BJ (cell line): ENCODE measurements at regions not wholly inside any gene's neighbourhood (a gene's known extent, or its start where the extent isn't known, plus 50 kb on each side); places are given as distances from the start of the nearest gene placed in this dataset.
"Not testable (repeated sequence)": the region's sequence is repeated elsewhere in the genome, so short reads cannot be mapped to it uniquely, and the experiment has no call there.

Source experiments
- CTCF ChIA-PET: fragments of 350-600 bp; formaldehyde crosslinking; extraction: SDS; loops from one replicate; lab custom pipeline; 2021; ENCODE audit warnings: antibody characterized with exemption, inconsistent platforms; lab: Yijun Ruan, JAX
- POLR2A ChIA-PET: fragments of 300-600 bp; sonication (Branson Sonifier 250); formaldehyde crosslinking; extraction: SDS; loops from one replicate; lab custom pipeline; 2021; ENCODE audit warnings: antibody characterized with exemption; lab: Charles Lee
- DNase-seq: peaks from one replicate; pipeline ENCODE4 v3.0.0-alpha.2; 2011; ENCODE audit warnings: low read depth
- H3K27me3 ChIP-seq: 2 replicates; pipeline ENCODE4 v1.6.0; 2011; ENCODE audit warnings: low read length; ENCODE audit not compliant: control insufficient read depth, insufficient read depth
- H3K36me3 ChIP-seq: 2 replicates; pipeline ENCODE4 v1.5.1; 2011; ENCODE audit warnings: low read length; ENCODE audit not compliant: control insufficient read depth, insufficient read depth
- H3K4me3 ChIP-seq: 2 replicates; pipeline ENCODE4 v1.5.1; 2011; ENCODE audit warnings: low read depth, mild to moderate bottlenecking, control low read depth, low read length
- TF ChIP-seq, protein P1 (sequence below): IDR thresholded peaks from 2 replicates; pipeline ENCODE4 v1.5.1; 2011; ENCODE audit warnings: low read depth, mild to moderate bottlenecking, control low read depth, inconsistent platforms, low read length, moderate library complexity; ENCODE audit not compliant: insufficient read depth

GRCh38 chr3:75235631-75236030 lies 428.5 kb upstream of the FRG2C start:
- TF ChIP-seq, protein P1, sequence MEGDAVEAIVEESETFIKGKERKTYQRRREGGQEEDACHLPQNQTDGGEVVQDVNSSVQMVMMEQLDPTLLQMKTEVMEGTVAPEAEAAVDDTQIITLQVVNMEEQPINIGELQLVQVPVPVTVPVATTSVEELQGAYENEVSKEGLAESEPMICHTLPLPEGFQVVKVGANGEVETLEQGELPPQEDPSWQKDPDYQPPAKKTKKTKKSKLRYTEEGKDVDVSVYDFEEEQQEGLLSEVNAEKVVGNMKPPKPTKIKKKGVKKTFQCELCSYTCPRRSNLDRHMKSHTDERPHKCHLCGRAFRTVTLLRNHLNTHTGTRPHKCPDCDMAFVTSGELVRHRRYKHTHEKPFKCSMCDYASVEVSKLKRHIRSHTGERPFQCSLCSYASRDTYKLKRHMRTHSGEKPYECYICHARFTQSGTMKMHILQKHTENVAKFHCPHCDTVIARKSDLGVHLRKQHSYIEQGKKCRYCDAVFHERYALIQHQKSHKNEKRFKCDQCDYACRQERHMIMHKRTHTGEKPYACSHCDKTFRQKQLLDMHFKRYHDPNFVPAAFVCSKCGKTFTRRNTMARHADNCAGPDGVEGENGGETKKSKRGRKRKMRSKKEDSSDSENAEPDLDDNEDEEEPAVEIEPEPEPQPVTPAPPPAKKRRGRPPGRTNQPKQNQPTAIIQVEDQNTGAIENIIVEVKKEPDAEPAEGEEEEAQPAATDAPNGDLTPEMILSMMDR = no peak
- no peaks in the 10 kb centered on the region for H3K36me3 ChIP-seq
- ChIA-PET CTCF (interaction anchor here (0.5 kb wide), 1 partner anchor 1191 kb away, joined by 3 read pairs; no protein-coding TSS in a partner anchor), POLR2A (no interaction called here)
- H3K27me3 ChIP-seq = no peaks in the 10 kb centered on the region
- no peak for DNase-seq
- H3K4me3 ChIP-seq = no peak overlapping the region

GRCh38 chr3:75237053-75237452 lies 427.1 kb upstream of the FRG2C start:
- TF ChIP-seq, protein P1 = no peak
- no peak for DNase-seq
- POLR2A ChIA-PET = no interaction called here
- H3K4me3 ChIP-seq = no peak overlapping the region
- no peaks in the 10 kb centered on the region for H3K36me3 ChIP-seq
- CTCF ChIA-PET = interaction anchor here (0.6 kb wide), 1 partner anchor 184 kb away, joined by 4 read pairs; no protein-coding TSS in a partner anchor
- H3K27me3 ChIP-seq = no peaks in the 10 kb centered on the region

DNA sequence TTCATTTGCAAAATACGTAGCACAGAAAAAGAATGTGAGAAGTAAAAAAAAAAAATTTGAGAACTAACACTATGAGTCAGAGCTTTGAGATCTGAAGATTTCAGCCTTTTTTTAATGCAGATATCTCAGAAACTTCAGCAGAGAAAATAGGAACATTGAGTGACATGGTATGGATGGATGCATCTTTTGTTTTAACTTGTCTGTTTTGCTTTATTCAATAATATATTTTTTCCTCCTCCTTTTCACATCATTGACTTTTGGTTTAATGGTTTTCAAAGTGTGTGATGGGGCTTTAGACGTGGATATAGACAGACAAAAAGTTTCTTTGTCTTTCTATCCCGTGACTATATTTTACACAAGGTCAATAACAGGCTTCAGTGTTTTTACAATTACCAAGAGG lies 426.7 kb upstream of the FRG2C start:
- H3K27me3 ChIP-seq = no peaks in the 10 kb centered on the region
- no peaks in the 10 kb centered on the region for H3K36me3 ChIP-seq
- TF ChIP-seq, protein P1 = no peak
- no peak overlapping the region for H3K4me3 ChIP-seq
- DNase-seq = no peak
- POLR2A ChIA-PET = no interaction called here
- CTCF ChIA-PET = interaction anchor here (0.6 kb wide), 1 partner anchor 183 kb away, joined by 4 read pairs; no protein-coding TSS in a partner anchor

DNA sequence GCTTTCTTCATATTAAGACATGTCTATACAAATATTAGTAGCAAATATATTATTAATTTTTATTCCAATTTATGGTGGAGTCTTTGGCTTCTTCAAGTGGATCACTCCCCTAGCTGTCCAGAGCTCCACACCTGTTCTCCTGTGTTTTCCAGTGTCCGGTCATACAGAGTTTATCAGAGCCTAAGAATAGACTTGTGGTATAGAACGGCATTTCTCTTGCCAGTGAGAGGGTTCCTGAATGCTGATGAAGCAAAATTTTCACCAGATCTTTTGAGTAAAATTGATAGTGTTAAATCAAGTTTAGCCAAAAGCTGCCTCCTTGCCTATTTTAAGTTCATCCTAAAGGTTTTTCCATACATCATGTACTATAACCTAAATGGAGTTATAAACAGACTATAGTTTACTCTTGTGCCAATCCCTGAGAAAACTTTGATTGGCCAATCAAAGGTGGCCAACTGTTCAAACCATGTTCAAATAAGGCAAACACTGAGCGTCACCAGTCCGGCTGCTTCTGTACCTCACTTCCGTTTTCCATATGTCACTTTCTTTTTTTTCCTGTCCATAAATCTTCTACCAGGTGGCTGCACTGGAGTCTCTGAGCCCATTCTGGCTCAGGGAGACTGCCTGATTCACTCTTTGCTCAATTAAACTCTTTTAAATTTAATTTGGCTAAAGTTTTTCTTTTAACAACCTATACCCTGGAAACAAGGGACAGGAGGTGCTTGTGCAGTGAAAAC lies 422.7 kb upstream of the FRG2C start:
- DNase-seq, H3K36me3 ChIP-seq, H3K27me3 ChIP-seq, POLR2A ChIA-PET, H3K4me3 ChIP-seq: not testable (repeated sequence)
- CTCF ChIA-PET = interaction anchor here (0.7 kb wide), 1 partner anchor 180 kb away, joined by 3 read pairs; no protein-coding TSS in a partner anchor

DNA sequence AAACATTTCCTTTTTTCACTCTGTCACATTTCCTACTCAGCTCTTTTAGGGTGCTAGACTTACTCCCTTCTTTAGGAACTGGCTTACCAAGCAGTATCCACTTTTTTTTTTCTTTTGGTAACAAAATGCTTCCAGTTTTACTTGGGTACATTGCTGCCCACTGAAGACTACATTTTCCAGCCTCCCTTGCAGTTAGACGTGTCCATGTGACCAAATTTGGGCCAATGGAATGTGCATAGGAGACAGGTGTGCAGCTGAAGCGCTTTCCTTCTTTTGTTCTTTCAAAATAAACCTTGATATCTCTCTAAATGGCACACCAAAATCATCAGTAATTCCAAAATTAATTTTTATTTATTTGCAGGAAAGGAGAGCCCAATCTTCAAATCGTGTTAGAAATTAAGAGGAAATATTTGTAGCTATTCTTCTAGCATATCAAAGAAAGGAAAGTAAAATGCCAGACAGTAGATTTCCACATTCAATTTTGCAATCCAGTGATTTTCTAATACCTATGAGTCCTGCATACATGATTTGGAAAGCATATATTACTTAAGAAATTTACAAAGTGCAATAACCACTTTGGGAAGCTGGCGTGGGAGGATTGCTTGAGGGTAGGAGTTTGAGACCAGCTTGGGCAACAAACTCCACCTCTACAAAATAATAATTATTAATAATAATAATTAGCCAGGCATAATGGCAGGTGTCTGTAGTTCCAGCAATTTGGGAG lies 422.0 kb upstream of the FRG2C start:
- CTCF ChIA-PET = interaction anchor here (0.7 kb wide), 1 partner anchor 180 kb away, joined by 3 read pairs; no protein-coding TSS in a partner anchor
- H3K36me3 ChIP-seq = no peaks in the 10 kb centered on the region
- POLR2A ChIA-PET = no interaction called here
- DNase-seq = no peak
- H3K27me3 ChIP-seq = no peaks in the 10 kb centered on the region
- TF ChIP-seq, protein P1 = no peak
- H3K4me3 ChIP-seq = no peak overlapping the region
